NCI-H146 (cell line): ENCODE measurements at regions not wholly inside any gene's neighbourhood (a gene's known extent, or its start where the extent isn't known, plus 50 kb on each side); places are given as distances from the start of the nearest gene placed in this dataset.

Experiments
- DNase-seq: peaks from one replicate; lab custom pipeline; 2025; lab: John Stamatoyannopoulos, UW

- no peak for DNase-seq
Measured at GRCh38 chr3:64888840-64889392, 201.1 kb upstream of the ADAMTS9 start.

- DNase-seq, result no peak
Measured at GRCh38 chr3:64888165-64888564, 200.4 kb upstream of the ADAMTS9 start.

- no peak for DNase-seq
Measured at GRCh38 chr3:64885055-64885454, 197.3 kb upstream of the ADAMTS9 start.

- DNase-seq, result no peak
Measured at GRCh38 chr3:64884536-64884935, 196.7 kb upstream of the ADAMTS9 start.

GRCh38 chr3:64880916-64881315 is 193.1 kb upstream of the ADAMTS9 start:
- no peak for DNase-seq

GRCh38 chr3:64878362-64878761 is 190.6 kb upstream of the ADAMTS9 start:
- DNase-seq, result no peak

- DNase-seq, result no peak
Measured at GRCh38 chr3:64873400-64873799, 185.6 kb upstream of the ADAMTS9 start.

- DNase-seq, result no peak
Measured at GRCh38 chr3:64872345-64872744, 184.5 kb upstream of the ADAMTS9 start.

GRCh38 chr3:64871834-64872249 is 184.0 kb upstream of the ADAMTS9 start:
- no peak for DNase-seq

GRCh38 chr3:64870876-64871646 is 183.3 kb upstream of the ADAMTS9 start:
- no peak for DNase-seq

- DNase-seq, result no peak
Measured at GRCh38 chr3:64867224-64867623, 179.4 kb upstream of the ADAMTS9 start.

GRCh38 chr3:64865839-64866570 is 178.2 kb upstream of the ADAMTS9 start:
- no peak for DNase-seq

- DNase-seq, result no peak
Measured at GRCh38 chr3:64863226-64864212, 175.7 kb upstream of the ADAMTS9 start.

- no peak for DNase-seq
Measured at GRCh38 chr3:64861684-64862083, 173.9 kb upstream of the ADAMTS9 start.

GRCh38 chr3:64860536-64860870 is 172.7 kb upstream of the ADAMTS9 start:
- DNase-seq, result no peak

- DNase-seq, result no peak
Measured at GRCh38 chr3:64859625-64860535, 172.1 kb upstream of the ADAMTS9 start.

- no peak for DNase-seq
Measured at GRCh38 chr3:64856977-64857516, 169.2 kb upstream of the ADAMTS9 start.

- DNase-seq, result no peak
Measured at GRCh38 chr3:64856106-64856505, 168.3 kb upstream of the ADAMTS9 start.

GRCh38 chr3:64853456-64853855 is 165.7 kb upstream of the ADAMTS9 start:
- no peak for DNase-seq

GRCh38 chr3:64852738-64853137 is 164.9 kb upstream of the ADAMTS9 start:
- no peak for DNase-seq

- DNase-seq, result no peak
Measured at GRCh38 chr3:64848822-64849221, 161.0 kb upstream of the ADAMTS9 start.
